Renal cortical epithelial cell (primary cell): ENCODE measurements at regions not wholly inside any gene's neighbourhood (a gene's known extent, or its start where the extent isn't known, plus 50 kb on each side); places are given as distances from the start of the nearest gene placed in this dataset.

Experiments used
- DNase-seq: peaks from one replicate; pipeline ENCODE4 v3.0.0-alpha.2; 2011; ENCODE audit warnings: low read depth

- DNase-seq: no peak
Observed at GRCh38 chr21:21605521-21605920, 607.3 kb downstream of the NCAM2 start.

- DNase-seq: no peak
Observed at GRCh38 chr21:21606041-21606440, 607.8 kb downstream of the NCAM2 start.

GRCh38 chr21:21612466-21612865 is 614.3 kb downstream of the NCAM2 start:
- DNase-seq: peak; percentile 6

DNA sequence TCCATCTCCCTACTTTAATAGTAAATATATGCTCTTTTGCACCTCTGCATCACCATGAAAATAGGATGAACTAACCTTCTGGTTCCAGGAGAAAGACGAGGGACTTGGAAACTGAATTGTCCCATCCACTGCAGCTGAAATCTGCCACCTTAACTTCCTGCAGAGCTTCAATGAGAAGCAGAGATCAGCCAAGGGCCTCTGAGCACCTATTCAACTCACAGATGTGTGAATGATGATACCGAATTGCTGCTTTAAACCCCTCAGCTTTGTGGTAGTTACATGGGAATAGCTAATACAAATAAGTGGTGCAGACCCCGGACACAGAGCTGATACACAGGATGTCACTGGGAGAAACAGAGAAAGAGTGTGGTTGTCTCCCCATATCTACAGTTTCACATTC is 616.8 kb downstream of the NCAM2 start:
- DNase-seq: no peak

GRCh38 chr21:21622460-21623234 is 624.4 kb downstream of the NCAM2 start:
- DNase-seq: no peak

DNA sequence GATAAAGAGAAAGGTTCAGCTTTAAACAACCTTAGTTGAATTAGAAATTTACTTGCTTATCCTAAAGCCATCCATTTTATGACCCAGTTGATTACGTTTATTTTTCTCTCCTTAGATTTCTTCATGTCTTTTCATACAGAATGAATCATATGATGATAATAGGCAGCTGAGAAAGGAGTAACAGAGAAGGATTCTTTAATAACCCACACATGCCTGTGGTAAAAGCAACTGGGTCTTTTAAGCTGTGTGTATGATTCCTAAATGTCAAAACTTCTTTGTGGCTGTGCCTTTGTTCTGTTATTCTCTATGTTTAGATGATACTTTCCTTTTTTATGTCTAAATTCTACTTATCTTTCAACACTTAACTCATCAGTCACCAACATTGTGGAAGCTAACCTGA is 626.5 kb downstream of the NCAM2 start:
- no peak for DNase-seq

GRCh38 chr21:21631961-21632360 is 633.8 kb downstream of the NCAM2 start:
- no peak for DNase-seq

- no peak for DNase-seq
Observed at GRCh38 chr21:21632926-21633325, 634.7 kb downstream of the NCAM2 start.

GRCh38 chr21:21661741-21662140 is 663.5 kb downstream of the NCAM2 start:
- no peak for DNase-seq

DNA sequence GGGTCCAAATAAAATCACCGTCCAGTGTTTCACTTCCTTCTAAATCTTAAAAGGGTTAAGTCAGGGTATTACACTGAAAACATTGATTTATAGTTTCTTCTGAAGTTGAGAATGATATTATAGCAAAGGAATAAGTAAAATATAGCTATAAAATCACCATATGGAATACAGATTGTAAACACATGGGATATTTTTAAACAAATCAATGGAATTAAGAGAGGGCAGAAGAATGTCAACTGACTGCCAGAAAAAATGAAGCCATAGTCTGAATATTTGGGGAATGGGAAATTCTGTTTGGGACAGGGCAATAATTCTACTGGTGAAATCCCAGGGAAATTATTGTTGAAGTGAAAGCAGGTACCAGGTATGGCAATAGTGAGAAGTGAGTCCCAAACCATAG is 664.6 kb downstream of the NCAM2 start:
- no peak for DNase-seq

- no peak for DNase-seq
Observed at GRCh38 chr21:21664871-21665270, 666.7 kb downstream of the NCAM2 start.

DNA sequence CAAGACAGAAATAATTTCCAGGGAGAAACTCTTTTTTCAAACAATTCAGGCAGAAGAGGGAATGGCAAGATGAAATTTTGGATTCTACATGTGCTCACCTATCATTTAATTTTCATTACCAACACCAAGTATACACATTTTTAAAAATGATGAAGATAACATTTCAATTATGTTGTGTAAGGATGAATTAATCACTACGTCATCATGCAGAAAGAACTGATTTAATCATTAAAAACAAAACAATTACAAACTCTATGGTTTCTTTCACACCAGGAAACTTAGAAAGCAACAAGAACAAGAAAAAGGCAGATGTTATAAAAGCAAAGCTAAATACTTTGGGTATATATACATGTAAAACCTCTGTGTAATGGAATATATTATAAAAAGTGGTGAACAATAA is 668.5 kb downstream of the NCAM2 start:
- no peak for DNase-seq

DNA sequence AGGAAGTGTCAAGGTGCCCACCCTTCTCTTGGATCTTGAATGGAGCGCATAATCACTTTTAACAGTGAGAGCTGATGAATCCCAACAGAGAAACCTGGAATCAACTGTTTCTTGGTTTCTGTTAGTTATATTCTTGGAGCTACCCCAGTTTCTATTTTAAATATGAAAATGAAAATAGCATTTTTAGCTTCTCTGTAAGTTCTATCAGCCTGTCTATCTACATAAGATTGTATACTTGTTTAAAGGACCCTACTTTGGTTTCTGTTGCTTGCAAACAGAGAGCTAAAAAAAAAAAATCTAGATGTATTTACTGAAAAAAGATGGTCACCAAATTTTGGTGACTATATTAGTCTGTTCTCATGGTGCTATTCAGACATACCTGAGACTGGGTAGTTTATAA is 670.0 kb downstream of the NCAM2 start:
- no peak for DNase-seq

- no peak for DNase-seq
Observed at GRCh38 chr21:21673959-21674358, 675.8 kb downstream of the NCAM2 start.

- DNase-seq: no peak
Observed at GRCh38 chr21:21675601-21676000, 677.4 kb downstream of the NCAM2 start.

GRCh38 chr21:21682172-21682571 is 684.0 kb downstream of the NCAM2 start:
- no peak for DNase-seq

GRCh38 chr21:21688889-21689288 is 690.7 kb downstream of the NCAM2 start:
- no peak for DNase-seq

DNA sequence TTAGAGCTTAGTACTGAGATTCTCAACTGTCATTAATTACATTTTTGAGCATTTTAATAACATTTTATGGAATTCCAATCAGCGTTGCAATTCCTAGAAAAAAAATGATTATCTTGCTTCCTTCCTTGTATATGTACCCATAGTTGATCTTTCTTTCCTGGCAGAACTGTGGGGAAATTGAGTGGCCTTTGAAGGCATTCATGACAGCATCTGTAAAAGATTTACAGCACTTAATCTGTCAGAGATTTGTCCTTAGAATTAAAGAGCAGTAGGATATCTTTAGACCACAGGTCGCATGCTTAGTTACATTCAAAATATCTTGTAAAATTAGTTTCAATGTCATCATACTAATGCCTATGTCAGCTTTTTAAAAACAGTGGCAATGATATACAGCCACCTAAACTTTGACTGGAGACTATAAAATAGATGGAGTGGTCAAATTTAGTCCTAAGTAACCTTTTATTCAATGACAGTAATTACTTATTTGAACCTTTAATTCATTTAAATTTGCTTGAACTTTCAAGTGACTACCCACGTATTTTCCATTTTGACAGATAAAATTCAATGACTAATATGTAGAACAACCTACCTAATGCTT is 692.0 kb downstream of the NCAM2 start:
- no peak for DNase-seq

- no peak for DNase-seq
Observed at GRCh38 chr21:21712748-21713520, 714.7 kb downstream of the NCAM2 start.

- no peak for DNase-seq
Observed at GRCh38 chr21:21713651-21714180, 715.5 kb downstream of the NCAM2 start.

DNA sequence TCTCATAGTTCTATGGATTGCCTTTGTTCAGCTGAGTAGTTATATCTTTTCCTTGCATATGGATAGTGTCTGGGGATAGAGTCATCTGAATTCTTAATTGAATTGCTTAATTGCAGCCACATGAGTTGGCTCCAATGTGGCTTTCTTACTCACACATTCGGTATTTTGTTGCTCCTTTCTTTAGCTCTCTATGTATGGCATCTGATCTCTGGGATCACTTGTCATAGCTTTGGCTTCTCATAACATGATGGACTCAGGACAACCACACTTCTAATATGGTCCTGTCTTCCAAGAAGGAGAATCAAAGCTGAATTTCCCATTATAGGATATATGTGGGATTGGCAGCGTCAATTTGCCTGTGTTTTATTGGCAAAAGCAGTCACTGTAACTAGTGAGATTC is 716.2 kb downstream of the NCAM2 start:
- no peak for DNase-seq

DNA sequence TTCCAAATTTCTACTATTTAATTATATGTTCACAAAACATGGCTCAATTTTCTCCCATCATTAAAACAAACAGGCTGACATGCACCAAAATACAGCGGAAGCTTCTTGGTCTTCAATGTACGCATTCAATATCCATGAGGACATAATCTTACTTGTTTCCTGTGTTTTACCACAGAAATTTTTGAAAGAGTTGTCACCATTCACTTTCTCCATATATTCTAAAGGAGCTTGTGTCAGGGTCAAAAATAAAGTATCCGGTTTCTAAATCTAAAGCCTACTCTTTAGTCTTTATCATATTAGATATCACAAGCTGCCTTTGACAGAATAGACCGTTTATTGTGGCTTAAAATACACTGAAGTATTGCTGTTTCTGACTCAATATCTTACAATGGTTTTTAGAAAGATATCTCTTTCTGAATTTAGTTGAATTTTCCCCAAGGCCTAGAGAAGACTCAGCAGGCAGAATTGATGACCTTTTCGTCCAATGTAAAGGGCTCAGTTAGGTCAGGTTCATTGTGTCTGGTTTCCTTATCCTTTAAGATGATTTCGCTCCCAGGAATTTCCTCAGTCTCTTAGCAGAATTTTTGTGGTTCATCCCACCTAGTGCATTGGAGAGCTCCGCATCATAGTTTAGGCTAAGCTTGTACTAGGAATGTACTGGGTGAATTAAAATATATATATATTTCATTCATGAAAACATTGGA is 717.2 kb downstream of the NCAM2 start:
- no peak for DNase-seq
